Neural cell (in vitro differentiated cells): ENCODE measurements at regions not wholly inside any gene's neighbourhood (a gene's known extent, or its start where the extent isn't known, plus 50 kb on each side); places are given as distances from the start of the nearest gene placed in this dataset.

Source experiments
- H2AFZ ChIP-seq: fragments of 200-600, 300-800 bp; sonication (generic), shearing (Covaris generic); 2 replicates; pipeline ENCODE4 v1.6.0; 2014; ENCODE audit warnings: low read depth, mild to moderate bottlenecking, antibody characterized with exemption, low read length, moderate library complexity
- H3F3A ChIP-seq: fragments of 200-600 bp; shearing (Covaris generic); 2 replicates; pipeline ENCODE4 v1.6.1; 2016; ENCODE audit warnings: mild to moderate bottlenecking, moderate library complexity, mixed read lengths, antibody characterized with exemption, low read length; ENCODE audit not compliant: insufficient read depth, poor library complexity, severe bottlenecking
- H3K27ac ChIP-seq: fragments of 200-600, 300-800 bp; sonication (generic), shearing (Covaris generic); 2 replicates; pipeline ENCODE4 v1.5.1; 2014; ENCODE audit warnings: mild to moderate bottlenecking, low read length, moderate library complexity
- H3K27me3 ChIP-seq: fragments of 300-800, 200-600 bp; sonication (generic), shearing (Covaris generic); 2 replicates; pipeline ENCODE4 v1.6.0; 2014; ENCODE audit warnings: mild to moderate bottlenecking, low read depth, low read length, moderate library complexity; ENCODE audit not compliant: insufficient read depth
- H3K36me3 ChIP-seq: fragments of 300-800, 200-600 bp; sonication (generic), shearing (Covaris generic); 2 replicates; pipeline ENCODE4 v1.5.1; 2014; ENCODE audit warnings: mild to moderate bottlenecking, antibody characterized with exemption, low read length, moderate library complexity; ENCODE audit not compliant: insufficient read depth
- H3K4me2 ChIP-seq: fragments of 300-800, 200-600 bp; sonication (generic), shearing (Covaris generic); 2 replicates; pipeline ENCODE4 v1.6.0; 2014; ENCODE audit warnings: mild to moderate bottlenecking, low read length
- H3K4me3 ChIP-seq: fragments of 300-800, 200-600 bp; sonication (generic), shearing (Covaris generic); 2 replicates; pipeline ENCODE4 v1.5.1; 2014; ENCODE audit warnings: mild to moderate bottlenecking, low read length, moderate library complexity
- H3K79me2 ChIP-seq: fragments of 200-600 bp; shearing (Covaris generic); replicated peaks from 2 replicates; pipeline ENCODE4 v1.6.0; 2014; ENCODE audit warnings: mild to moderate bottlenecking, low read length, moderate library complexity; ENCODE audit not compliant: insufficient read depth
- H3K9ac ChIP-seq: fragments of 300-800, 200-600 bp; sonication (generic), shearing (Covaris generic); 2 replicates; pipeline ENCODE4 v1.6.1; 2016; ENCODE audit warnings: mild to moderate bottlenecking, low read length, mixed read lengths
- H3K9me2 ChIP-seq: fragments of 200-600 bp; shearing (Covaris generic); 2 replicates; pipeline ENCODE4 v1.6.1; 2016; ENCODE audit warnings: mild to moderate bottlenecking, low read length, mixed read lengths; ENCODE audit not compliant: insufficient read depth
- H3K9me3 ChIP-seq: fragments of 200-600, 300-800 bp; sonication (generic), shearing (Covaris generic); 2 replicates; pipeline ENCODE4 v1.6.1; 2016; ENCODE audit warnings: mild to moderate bottlenecking, mixed run types, low read length, moderate library complexity, mixed read lengths
- H4K20me1 ChIP-seq: fragments of 200-600 bp; shearing (Covaris generic); 2 replicates; pipeline ENCODE4 v1.6.1; 2016; ENCODE audit warnings: mild to moderate bottlenecking, mixed run types; ENCODE audit not compliant: insufficient read depth
- EP300 ChIP-seq: fragments of 450-650 bp; conservative IDR thresholded peaks from 2 replicates; pipeline ENCODE4 v1.6.1; 2014; ENCODE audit warnings: antibody characterized with exemption, mild to moderate bottlenecking, moderate library complexity; ENCODE audit not compliant: poor library complexity, severe bottlenecking
- EZH2 ChIP-seq: fragments of 200-600, 300-800 bp; shearing (Covaris generic), sonication (generic); IDR thresholded peaks from 2 replicates; pipeline ENCODE4 v1.6.1; 2014; ENCODE audit warnings: antibody characterized with exemption, low read length, borderline replicate concordance, mild to moderate bottlenecking; ENCODE audit not compliant: insufficient read depth, poor library complexity, severe bottlenecking
- MXI1 ChIP-seq: fragments of 450-650 bp; conservative IDR thresholded peaks from 2 replicates; pipeline ENCODE4 v1.6.1; 2014; ENCODE audit warnings: antibody characterized with exemption, mild to moderate bottlenecking; ENCODE audit not compliant: poor library complexity, severe bottlenecking
- POLR2AphosphoS5 ChIP-seq: IDR thresholded peaks from 2 replicates; pipeline ENCODE4 v1.6.1; 2012
- RAD21 ChIP-seq: fragments of 450-650 bp; conservative IDR thresholded peaks from 2 replicates; pipeline ENCODE4 v1.6.1; 2014; ENCODE audit warnings: antibody characterized with exemption, mild to moderate bottlenecking, moderate library complexity
- SMC3 ChIP-seq: fragments of 450-650 bp; conservative IDR thresholded peaks from 2 replicates; pipeline ENCODE4 v1.6.1; 2014; ENCODE audit warnings: antibody characterized with exemption, mild to moderate bottlenecking, moderate library complexity; ENCODE audit not compliant: poor library complexity
- TAF1 ChIP-seq: IDR thresholded peaks from 2 replicates; pipeline ENCODE4 v1.6.1; 2012; ENCODE audit warnings: low read depth
- TF ChIP-seq, protein P1 (sequence below): IDR thresholded peaks from 2 replicates; pipeline ENCODE4 v1.6.1; 2012; ENCODE audit warnings: borderline replicate concordance
- TF ChIP-seq, protein P2 (sequence below): fragments of 450-650 bp; IDR thresholded peaks from 2 replicates; pipeline ENCODE4 v1.5.1; 2014; ENCODE audit warnings: antibody characterized with exemption, mild to moderate bottlenecking, moderate library complexity; ENCODE audit not compliant: poor library complexity, severe bottlenecking

DNA sequence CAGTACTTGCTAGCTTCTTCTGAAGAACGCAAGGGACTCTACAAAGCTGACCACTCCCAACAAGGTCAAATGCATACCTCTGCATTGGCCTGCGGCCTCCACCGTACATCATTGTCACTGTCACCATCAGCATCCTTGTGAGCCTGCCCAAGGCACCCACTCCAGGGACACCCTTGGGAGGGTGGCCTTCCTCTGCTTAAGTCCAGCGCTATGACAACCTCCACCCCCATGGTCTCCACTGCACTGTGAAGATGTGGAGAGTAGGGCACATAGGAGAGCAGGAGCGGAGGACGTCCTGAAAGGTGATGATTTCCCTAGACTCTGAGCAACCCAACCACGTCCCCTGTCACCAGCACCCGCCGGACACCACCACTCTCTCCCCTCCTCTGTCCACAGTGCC, 252.8 kb downstream of the ALG10 start:
- no peaks in the 10 kb centered on the region for H4K20me1 ChIP-seq
- H3K4me3 ChIP-seq = no peak overlapping the region
- H3K4me2 ChIP-seq = no peak overlapping the region
- H3K9ac ChIP-seq = no peak overlapping the region
- no peaks in the 10 kb centered on the region for H3K79me2 ChIP-seq
- TF ChIP-seq, protein P1, sequence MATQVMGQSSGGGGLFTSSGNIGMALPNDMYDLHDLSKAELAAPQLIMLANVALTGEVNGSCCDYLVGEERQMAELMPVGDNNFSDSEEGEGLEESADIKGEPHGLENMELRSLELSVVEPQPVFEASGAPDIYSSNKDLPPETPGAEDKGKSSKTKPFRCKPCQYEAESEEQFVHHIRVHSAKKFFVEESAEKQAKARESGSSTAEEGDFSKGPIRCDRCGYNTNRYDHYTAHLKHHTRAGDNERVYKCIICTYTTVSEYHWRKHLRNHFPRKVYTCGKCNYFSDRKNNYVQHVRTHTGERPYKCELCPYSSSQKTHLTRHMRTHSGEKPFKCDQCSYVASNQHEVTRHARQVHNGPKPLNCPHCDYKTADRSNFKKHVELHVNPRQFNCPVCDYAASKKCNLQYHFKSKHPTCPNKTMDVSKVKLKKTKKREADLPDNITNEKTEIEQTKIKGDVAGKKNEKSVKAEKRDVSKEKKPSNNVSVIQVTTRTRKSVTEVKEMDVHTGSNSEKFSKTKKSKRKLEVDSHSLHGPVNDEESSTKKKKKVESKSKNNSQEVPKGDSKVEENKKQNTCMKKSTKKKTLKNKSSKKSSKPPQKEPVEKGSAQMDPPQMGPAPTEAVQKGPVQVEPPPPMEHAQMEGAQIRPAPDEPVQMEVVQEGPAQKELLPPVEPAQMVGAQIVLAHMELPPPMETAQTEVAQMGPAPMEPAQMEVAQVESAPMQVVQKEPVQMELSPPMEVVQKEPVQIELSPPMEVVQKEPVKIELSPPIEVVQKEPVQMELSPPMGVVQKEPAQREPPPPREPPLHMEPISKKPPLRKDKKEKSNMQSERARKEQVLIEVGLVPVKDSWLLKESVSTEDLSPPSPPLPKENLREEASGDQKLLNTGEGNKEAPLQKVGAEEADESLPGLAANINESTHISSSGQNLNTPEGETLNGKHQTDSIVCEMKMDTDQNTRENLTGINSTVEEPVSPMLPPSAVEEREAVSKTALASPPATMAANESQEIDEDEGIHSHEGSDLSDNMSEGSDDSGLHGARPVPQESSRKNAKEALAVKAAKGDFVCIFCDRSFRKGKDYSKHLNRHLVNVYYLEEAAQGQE = no peak
- no peak for TF ChIP-seq EZH2
- TF ChIP-seq TAF1 = no peak
- no peak for TF ChIP-seq MXI1
- no peak for TF ChIP-seq SMC3
- TF ChIP-seq EP300 = no peak
- no peak for TF ChIP-seq POLR2AphosphoS5
- TF ChIP-seq, protein P2, sequence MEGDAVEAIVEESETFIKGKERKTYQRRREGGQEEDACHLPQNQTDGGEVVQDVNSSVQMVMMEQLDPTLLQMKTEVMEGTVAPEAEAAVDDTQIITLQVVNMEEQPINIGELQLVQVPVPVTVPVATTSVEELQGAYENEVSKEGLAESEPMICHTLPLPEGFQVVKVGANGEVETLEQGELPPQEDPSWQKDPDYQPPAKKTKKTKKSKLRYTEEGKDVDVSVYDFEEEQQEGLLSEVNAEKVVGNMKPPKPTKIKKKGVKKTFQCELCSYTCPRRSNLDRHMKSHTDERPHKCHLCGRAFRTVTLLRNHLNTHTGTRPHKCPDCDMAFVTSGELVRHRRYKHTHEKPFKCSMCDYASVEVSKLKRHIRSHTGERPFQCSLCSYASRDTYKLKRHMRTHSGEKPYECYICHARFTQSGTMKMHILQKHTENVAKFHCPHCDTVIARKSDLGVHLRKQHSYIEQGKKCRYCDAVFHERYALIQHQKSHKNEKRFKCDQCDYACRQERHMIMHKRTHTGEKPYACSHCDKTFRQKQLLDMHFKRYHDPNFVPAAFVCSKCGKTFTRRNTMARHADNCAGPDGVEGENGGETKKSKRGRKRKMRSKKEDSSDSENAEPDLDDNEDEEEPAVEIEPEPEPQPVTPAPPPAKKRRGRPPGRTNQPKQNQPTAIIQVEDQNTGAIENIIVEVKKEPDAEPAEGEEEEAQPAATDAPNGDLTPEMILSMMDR = no peak
- TF ChIP-seq RAD21 = no peak
- no peaks in the 10 kb centered on the region for H3K9me2 ChIP-seq
- H3K9me3 ChIP-seq = peaks cover 9% of the 10 kb centered on the region
- no peak overlapping the region for H3K27ac ChIP-seq
- H3K27me3 ChIP-seq = no peaks in the 10 kb centered on the region
- H2AFZ ChIP-seq = no peak overlapping the region
- H3F3A ChIP-seq = no peaks in the 10 kb centered on the region
- H3K36me3 ChIP-seq = no peaks in the 10 kb centered on the region

DNA sequence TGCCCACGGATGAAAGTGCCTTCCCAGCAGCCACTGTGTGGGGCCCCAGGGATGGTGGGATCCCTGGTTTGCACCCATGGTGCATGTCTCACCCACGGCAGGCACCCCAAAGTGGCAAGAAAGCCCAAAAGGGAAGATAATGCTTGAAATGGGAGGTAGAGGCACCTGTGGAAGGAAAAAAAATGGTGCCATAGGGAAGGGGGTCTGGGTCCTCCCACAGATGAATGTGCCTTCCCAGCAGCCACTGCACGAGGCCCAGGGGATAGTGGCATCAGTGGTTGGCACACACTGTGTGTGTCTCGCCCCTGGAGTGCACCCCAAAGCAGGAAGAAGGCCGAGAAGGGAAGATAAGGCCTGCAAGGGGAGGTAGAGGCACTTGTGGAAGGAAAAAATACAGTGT, 264.2 kb downstream of the ALG10 start:
- Histone ChIP-seq H2AFZ (no peak overlapping the region), H3K36me3 (no peaks in the 10 kb centered on the region), H3F3A (no peaks in the 10 kb centered on the region), H3K9ac (no peak overlapping the region), H3K9me3 (peaks cover 15% of the 10 kb centered on the region), H3K4me2 (no peak overlapping the region), H3K27ac (no peak overlapping the region), H3K79me2 (no peaks in the 10 kb centered on the region), H3K27me3 (no peaks in the 10 kb centered on the region), H4K20me1 (no peaks in the 10 kb centered on the region), H3K4me3 (no peak overlapping the region), H3K9me2 (no peaks in the 10 kb centered on the region)
- TF ChIP-seq EP300 = no peak

DNA sequence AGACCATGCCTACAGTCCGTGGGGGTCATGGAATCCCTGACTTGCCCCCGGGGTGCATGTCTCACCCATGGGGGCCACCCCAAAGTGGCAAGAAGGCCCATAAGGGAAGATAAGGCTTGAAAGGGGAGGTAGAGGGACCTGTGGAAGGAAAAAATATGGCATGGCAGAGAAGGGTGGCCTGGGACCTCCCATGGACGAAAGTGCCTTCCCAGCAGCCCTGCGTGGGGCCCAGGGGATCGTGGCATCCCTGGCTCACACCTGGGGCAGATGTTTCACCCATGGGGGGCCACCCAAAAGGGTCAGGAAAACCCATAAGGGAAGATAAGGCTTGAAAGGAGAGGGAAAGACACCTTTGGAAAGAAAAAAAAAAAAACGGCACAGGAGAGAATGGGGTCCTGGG, 264.6 kb downstream of the ALG10 start:
- Histone ChIP-seq H3K9me3 (peaks cover 16% of the 10 kb centered on the region), H3K9me2 (no peaks in the 10 kb centered on the region)

More for the DNA sequence above, 264.6 kb downstream of the ALG10 start:
- Histone ChIP-seq H3F3A (no peaks in the 10 kb centered on the region), H3K27ac (no peak overlapping the region), H3K79me2 (no peaks in the 10 kb centered on the region), H3K27me3 (no peaks in the 10 kb centered on the region), H3K9ac (no peak overlapping the region), H3K4me3 (no peak overlapping the region), H3K4me2 (no peak overlapping the region), H2AFZ (no peak overlapping the region), H3K36me3 (no peaks in the 10 kb centered on the region), H4K20me1 (no peaks in the 10 kb centered on the region)
- TF ChIP-seq, protein P1 = no peak
- TF ChIP-seq SMC3 (no peak), RAD21 (no peak)
- TF ChIP-seq, protein P2 = no peak
